Activated T-helper 2 cell treated with anti-CD3 and anti-CD28 coated beads, Interferon-gamma antibody, Interleukin-2, Interleukin-4, amounts not matched to agents 10 μg/mL and 5 μg/mL and 100 μg/mL, durations not matched to agents 14 hours and 24 hours and 36 hours (primary cell): ENCODE measurements at regions not wholly inside any gene's neighbourhood (a gene's known extent, or its start where the extent isn't known, plus 50 kb on each side); places are given as distances from the start of the nearest gene placed in this dataset.

Experiments used
- DNase-seq: peaks from one replicate; pipeline ENCODE4 v3.0.0; 2021; ENCODE audit warnings: low spot score
- H3K27ac Mint-ChIP-seq: one replicate; pipeline ENCODE4 v1.8.0; 2021; ENCODE audit warnings: mixed read lengths
- H3K27me3 Mint-ChIP-seq: one replicate; pipeline ENCODE4 v1.8.0; 2021; ENCODE audit warnings: low read depth, mixed read lengths
- H3K36me3 Mint-ChIP-seq: one replicate; pipeline ENCODE4 v1.8.0; 2021; ENCODE audit warnings: low read depth, mixed read lengths
- H3K4me1 Mint-ChIP-seq: one replicate; pipeline ENCODE4 v1.8.0; 2021; ENCODE audit warnings: low read depth, mixed read lengths
- H3K4me3 Mint-ChIP-seq: one replicate; pipeline ENCODE4 v1.8.0; 2021; ENCODE audit warnings: low read depth, mild to moderate bottlenecking, moderate library complexity, mixed read lengths
- H3K9me3 Mint-ChIP-seq: one replicate; pipeline ENCODE4 v1.8.0; 2021; ENCODE audit warnings: mixed read lengths
- intact Hi-C: fragments of 100-400 bp; cut with micrococcal nuclease; formaldehyde crosslinking; loops from one replicate; pipeline ENCODE4 v1.15.1; 2023

DNA sequence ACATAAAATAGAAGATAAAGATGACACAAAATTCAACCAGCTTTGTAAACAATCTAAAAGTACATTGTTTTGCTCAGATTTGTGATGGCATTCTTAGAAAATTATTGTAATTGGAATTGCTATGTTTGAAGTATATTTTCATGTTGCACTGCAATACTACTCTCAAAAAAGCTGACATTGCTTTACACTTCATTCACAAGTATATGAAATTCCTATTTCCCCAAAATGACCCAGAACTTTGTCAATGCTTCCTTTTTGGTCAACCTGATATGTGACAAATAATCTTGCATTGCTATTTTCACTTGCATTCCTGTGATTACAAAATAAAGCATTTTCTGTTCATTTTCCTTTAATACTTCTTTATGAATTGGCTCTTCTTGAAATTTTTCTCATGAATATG lies 104.1 kb upstream of the BMP5 start:
- H3K27ac Mint-ChIP-seq = no peak overlapping the region
- no peaks in the 10 kb centered on the region for H3K36me3 Mint-ChIP-seq
- H3K9me3 Mint-ChIP-seq = no peaks in the 10 kb centered on the region
- intact Hi-C loops = no loop called here
- no peak for DNase-seq
- no peaks in the 10 kb centered on the region for H3K27me3 Mint-ChIP-seq
- H3K4me1 Mint-ChIP-seq = no peaks in the 10 kb centered on the region
- no peak overlapping the region for H3K4me3 Mint-ChIP-seq

DNA sequence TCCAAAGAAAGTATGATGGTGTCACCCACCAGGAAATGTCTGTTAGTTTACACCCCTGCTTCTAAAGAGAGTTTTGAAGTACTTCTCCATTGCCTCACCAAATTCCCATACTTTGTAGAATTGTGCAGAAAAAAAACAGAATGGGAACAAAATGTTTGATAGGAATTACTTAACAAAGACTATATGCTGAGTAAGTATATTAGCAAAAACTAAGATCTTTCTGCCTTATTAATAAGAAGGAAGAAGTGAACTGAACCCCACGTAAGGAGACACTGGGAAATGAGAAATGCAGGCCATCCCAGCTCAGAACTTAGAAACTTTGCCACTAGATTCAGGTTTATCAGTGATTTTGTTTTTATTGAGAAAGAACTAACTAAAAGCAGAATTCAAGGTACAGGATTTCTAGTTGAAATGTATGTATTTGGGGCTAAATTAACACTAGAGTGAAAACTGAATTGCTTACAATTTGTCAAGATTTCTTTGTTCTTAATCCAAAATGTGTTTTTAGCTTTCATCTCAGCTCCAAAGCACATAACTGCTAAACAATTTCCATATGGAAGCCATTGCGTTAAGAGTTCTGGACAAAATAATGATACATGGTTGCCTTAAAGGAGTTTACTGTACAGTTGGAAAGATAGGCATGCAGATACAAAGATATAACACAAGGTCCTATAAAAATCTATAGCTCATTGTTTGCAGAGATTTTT lies 102.7 kb upstream of the BMP5 start:
- Mint-ChIP-seq H3K36me3 (no peaks in the 10 kb centered on the region), H3K27ac (no peak overlapping the region), H3K27me3 (no peaks in the 10 kb centered on the region), H3K9me3 (no peaks in the 10 kb centered on the region), H3K4me1 (no peaks in the 10 kb centered on the region), H3K4me3 (no peak overlapping the region)
- DNase-seq = no peak
- intact Hi-C loops = no loop called here

DNA sequence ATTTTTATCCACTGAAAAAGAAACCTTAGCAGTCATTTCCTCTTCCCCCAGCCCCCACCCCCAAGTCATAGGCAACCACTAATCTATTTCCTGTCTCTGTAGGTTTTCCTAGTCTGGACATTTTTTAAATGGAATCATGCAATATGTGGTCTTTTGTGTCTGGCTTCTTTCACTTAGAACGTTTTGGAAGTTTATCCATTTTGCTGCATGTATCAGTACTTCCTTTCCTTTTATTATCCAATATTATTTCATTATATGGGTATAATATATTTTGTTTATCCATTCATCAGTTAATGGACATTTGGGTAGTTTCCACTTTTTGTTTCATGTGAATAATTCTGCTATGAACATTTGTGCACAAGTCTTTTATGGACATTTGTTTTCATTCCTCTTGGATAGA lies 99.3 kb upstream of the BMP5 start:
- no peak overlapping the region for H3K27ac Mint-ChIP-seq
- H3K27me3 Mint-ChIP-seq = no peaks in the 10 kb centered on the region
- H3K36me3 Mint-ChIP-seq = no peaks in the 10 kb centered on the region
- no peak for DNase-seq
- H3K9me3 Mint-ChIP-seq = no peaks in the 10 kb centered on the region
- no peak overlapping the region for H3K4me3 Mint-ChIP-seq
- H3K4me1 Mint-ChIP-seq = no peaks in the 10 kb centered on the region
- intact Hi-C loops = no loop called here

DNA sequence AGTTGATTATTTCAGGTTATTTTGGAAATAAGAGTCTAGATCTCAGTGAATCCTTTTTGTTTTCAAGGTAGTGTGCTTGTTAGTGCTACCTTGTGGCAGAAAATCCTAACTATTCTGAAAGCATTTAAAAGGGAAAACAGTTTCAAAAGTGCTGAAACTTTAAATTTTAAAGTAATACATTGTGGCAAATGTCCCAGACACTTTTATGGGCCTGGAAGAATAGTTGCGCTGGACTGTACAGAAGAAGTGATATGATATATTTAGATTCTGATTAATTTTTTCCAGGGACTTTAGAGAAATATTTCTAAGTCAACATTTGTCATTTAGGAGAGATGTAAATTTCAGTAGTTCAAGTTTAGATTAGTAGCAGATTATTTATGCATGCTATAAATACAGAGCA lies 96.7 kb upstream of the BMP5 start:
- no peaks in the 10 kb centered on the region for H3K27me3 Mint-ChIP-seq
- no peak overlapping the region for H3K4me3 Mint-ChIP-seq
- H3K27ac Mint-ChIP-seq = no peak overlapping the region
- no peaks in the 10 kb centered on the region for H3K4me1 Mint-ChIP-seq
- H3K36me3 Mint-ChIP-seq = no peaks in the 10 kb centered on the region
- intact Hi-C loops = no loop called here
- no peaks in the 10 kb centered on the region for H3K9me3 Mint-ChIP-seq
- DNase-seq = no peak

DNA sequence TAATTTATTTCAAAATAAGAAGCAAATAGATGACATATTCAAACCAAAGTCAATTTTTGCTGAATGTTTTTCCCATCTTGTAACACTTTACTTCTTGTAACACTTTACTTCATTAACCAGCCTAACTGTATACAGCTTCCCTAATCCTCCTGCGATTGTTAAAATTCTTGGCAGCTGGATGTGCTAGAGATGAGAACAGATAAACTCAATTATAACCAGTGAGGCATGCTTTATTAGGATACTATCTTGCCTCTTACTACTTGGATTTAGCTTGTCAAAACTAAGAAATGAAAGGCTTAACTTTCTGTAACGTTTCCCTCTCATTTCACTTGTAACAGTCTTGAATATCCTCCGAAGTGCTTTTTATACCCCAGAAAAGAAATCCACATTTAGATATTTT lies 94.1 kb upstream of the BMP5 start:
- intact Hi-C loops = no loop called here
- Mint-ChIP-seq H3K4me1 (no peaks in the 10 kb centered on the region), H3K27me3 (no peaks in the 10 kb centered on the region)

DNA sequence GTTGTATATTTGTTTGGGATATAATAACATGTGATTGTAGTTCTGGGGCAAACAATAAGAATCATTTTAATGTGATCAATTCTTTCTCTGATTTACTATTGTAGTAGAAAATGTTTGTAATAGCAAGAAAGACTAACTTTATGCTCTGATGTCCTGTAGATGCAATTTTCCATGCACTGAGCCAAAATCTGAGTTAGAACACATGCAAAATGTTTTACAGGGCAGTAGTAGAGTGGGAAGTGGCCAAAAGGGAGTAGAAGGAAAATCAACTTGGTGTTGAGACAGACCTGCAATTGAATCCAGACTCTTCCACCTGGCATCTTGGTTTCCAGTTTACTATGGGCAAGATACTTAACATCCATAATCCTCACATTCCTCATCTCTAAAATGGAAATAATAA lies 93.5 kb upstream of the BMP5 start:
- Mint-ChIP-seq H3K4me3 (no peak overlapping the region), H3K27ac (no peak overlapping the region), H3K9me3 (peaks cover 7% of the 10 kb centered on the region), H3K4me1 (no peaks in the 10 kb centered on the region), H3K27me3 (no peaks in the 10 kb centered on the region), H3K36me3 (no peaks in the 10 kb centered on the region)
- no peak for DNase-seq
- intact Hi-C loops = no loop called here

More for the DNA sequence above, 94.1 kb upstream of the BMP5 start:
- H3K36me3 Mint-ChIP-seq = no peaks in the 10 kb centered on the region
- peaks cover 3% of the 10 kb centered on the region for H3K9me3 Mint-ChIP-seq
- no peak for DNase-seq
- H3K4me3 Mint-ChIP-seq = no peak overlapping the region
- H3K27ac Mint-ChIP-seq = no peak overlapping the region

DNA sequence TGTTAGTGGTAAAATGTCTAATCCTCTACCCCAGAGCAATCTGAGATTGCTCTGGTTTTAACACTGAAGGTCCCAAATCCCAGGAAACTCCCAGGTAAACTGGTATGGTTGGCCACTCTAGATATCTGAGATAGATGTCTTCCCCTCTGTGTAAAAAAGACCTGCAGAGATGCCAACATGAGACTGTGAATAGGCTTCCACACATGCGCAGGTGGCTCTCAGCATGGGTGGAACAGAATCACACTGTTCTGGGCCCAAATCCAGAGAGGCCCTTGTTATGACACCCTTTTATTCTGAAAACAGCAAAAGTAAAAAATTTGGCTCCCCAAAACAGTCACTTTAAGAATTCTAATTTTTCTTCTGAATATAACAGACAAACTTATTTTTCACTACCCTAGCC lies 88.7 kb upstream of the BMP5 start:
- H3K27ac Mint-ChIP-seq = no peak overlapping the region
- intact Hi-C loops = no loop called here
- H3K36me3 Mint-ChIP-seq = no peaks in the 10 kb centered on the region
- H3K9me3 Mint-ChIP-seq = peaks cover 7% of the 10 kb centered on the region
- DNase-seq = no peak
- no peaks in the 10 kb centered on the region for H3K27me3 Mint-ChIP-seq
- H3K4me3 Mint-ChIP-seq = no peak overlapping the region
- H3K4me1 Mint-ChIP-seq = no peaks in the 10 kb centered on the region

DNA sequence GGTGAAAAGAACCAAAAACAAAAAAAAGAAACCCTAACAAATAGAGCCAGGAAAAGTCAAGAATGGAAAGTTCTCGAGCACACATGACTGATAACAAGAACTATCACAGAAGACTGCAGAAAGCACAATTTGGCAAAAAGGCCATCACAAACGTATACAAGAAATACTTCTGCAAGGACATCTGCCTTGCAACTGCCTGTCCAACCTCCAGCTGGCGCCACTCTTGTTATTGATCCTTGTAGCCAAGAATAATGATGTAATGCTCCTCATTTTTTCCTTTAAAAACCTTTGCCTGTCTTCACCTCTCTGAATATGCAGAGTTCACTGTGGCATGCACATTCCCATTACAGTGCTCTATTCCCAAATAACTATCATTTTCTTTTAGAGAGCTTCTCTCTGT lies 87.9 kb upstream of the BMP5 start:
- peaks cover 7% of the 10 kb centered on the region for H3K9me3 Mint-ChIP-seq
- H3K4me3 Mint-ChIP-seq = no peak overlapping the region
- DNase-seq = no peak
- H3K36me3 Mint-ChIP-seq = no peaks in the 10 kb centered on the region
- no peaks in the 10 kb centered on the region for H3K27me3 Mint-ChIP-seq
- intact Hi-C loops = no loop called here
- H3K27ac Mint-ChIP-seq = no peak overlapping the region
- no peaks in the 10 kb centered on the region for H3K4me1 Mint-ChIP-seq

DNA sequence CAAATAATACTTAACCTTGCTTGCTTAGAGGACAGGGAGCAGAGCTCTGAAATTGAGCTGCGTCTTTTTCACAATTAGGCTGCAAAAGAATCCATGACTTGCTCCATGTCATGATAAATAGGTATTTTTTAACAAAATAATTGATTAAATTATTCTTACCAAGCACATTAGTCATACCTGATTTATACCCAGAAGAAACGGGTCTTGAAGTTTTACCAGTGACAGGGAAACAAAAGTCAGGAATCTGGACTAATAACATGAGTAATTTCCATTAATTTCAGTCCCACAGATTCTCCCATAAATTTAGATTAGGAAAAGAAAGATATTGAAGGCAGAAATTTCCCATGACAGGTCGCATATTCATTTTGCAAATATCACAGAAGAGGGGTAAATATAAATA lies 85.0 kb upstream of the BMP5 start:
- DNase-seq = no peak
- Mint-ChIP-seq H3K4me1 (no peaks in the 10 kb centered on the region), H3K4me3 (no peak overlapping the region), H3K36me3 (no peaks in the 10 kb centered on the region), H3K9me3 (peaks cover 7% of the 10 kb centered on the region), H3K27me3 (no peaks in the 10 kb centered on the region), H3K27ac (no peak overlapping the region)
- intact Hi-C loops = no loop called here

DNA sequence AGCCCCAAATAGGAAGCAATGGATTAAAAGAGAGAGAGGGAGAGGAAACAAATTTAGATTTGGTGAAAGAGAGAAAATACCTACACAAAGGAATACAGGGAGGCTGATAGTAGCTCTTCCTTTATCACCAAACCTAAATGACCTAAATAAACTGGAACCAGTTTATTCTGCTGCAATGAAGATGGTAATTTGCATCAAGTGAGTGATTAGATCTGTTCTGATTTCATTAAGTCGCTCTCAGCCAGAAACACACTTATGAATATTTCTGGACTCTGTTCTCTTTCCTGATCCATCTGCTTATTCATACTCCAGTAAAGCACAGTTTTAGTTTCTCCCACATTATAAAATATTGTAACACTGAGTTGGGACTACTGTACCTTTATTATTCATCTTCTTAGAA lies 83.4 kb upstream of the BMP5 start:
- Mint-ChIP-seq H3K9me3 (no peaks in the 10 kb centered on the region), H3K27me3 (no peaks in the 10 kb centered on the region), H3K4me1 (no peaks in the 10 kb centered on the region), H3K4me3 (no peak overlapping the region), H3K36me3 (no peaks in the 10 kb centered on the region), H3K27ac (no peak overlapping the region)
- intact Hi-C loops = no loop called here
- no peak for DNase-seq

DNA sequence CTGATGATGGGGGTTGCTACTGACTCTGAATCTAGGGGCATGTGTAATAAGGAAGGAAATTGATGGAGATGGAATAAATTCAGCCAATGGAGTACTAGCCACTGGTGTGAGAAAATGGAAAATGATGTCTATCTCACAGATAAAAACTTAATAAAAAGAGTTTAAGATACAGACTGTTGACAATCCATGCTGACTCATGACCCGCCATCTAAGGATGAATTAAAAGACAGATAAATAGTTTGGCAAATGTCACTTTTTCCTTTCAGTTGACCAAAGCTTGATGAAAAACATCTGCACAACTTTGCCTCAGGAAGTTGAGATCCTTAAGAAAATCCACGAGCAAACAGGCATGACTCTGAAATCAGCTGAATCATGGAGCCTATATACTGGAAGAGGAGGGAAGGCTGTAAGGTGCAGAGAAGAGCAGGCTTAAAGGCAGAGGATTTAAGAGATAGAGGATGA lies 82.6 kb upstream of the BMP5 start:
- no peaks in the 10 kb centered on the region for H3K9me3 Mint-ChIP-seq
- DNase-seq = no peak
- no peaks in the 10 kb centered on the region for H3K36me3 Mint-ChIP-seq
- no peak overlapping the region for H3K4me3 Mint-ChIP-seq
- H3K27me3 Mint-ChIP-seq = no peaks in the 10 kb centered on the region
- no peak overlapping the region for H3K27ac Mint-ChIP-seq
- no peaks in the 10 kb centered on the region for H3K4me1 Mint-ChIP-seq
- intact Hi-C loops = no loop called here

DNA sequence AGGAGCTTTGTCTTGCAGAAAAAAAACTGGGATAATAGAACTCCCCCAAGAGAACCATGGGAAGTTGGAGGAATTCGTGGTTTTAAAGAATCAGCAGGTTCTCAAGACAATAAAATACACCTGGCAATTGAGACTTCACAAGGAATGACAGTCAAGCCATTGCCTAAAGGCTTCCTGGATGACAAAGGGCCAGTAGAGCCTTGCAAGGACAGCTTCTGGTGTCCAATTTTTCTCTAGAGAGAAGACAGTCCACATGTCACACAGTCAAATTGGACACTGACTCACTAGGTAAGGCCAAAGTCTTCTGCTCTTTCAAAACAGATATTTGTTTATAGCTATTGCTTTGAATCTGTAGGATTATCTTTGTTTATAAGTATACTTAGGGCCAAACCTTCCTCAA lies 80.3 kb upstream of the BMP5 start:
- DNase-seq = no peak
- no peak overlapping the region for H3K4me3 Mint-ChIP-seq
- H3K27me3 Mint-ChIP-seq = no peaks in the 10 kb centered on the region
- intact Hi-C loops = no loop called here
- no peak overlapping the region for H3K27ac Mint-ChIP-seq
- no peaks in the 10 kb centered on the region for H3K9me3 Mint-ChIP-seq
- no peaks in the 10 kb centered on the region for H3K4me1 Mint-ChIP-seq
- H3K36me3 Mint-ChIP-seq = no peaks in the 10 kb centered on the region

DNA sequence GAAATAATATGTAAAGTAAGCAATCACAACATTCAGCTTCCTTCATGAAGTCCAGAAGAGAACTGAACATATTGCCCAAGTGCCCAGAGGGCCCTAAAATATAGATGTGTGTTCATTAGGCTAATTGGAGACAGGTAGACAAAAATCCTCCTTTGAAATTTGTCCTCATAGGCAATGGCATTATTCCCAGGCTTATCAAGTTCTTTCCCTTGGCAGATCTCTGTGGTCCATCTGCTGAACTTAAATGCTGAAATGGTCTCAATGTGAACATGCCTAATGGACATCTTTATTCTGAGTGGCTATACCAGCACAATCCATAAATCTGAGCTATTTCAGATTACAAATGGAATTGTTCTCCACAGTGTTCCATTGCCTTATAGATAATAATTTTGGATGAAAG lies 79.0 kb upstream of the BMP5 start:
- Mint-ChIP-seq H3K27ac (no peak overlapping the region), H3K27me3 (no peaks in the 10 kb centered on the region), H3K9me3 (no peaks in the 10 kb centered on the region), H3K4me1 (no peaks in the 10 kb centered on the region), H3K4me3 (no peak overlapping the region), H3K36me3 (no peaks in the 10 kb centered on the region)
- intact Hi-C loops = no loop called here
- DNase-seq = no peak

DNA sequence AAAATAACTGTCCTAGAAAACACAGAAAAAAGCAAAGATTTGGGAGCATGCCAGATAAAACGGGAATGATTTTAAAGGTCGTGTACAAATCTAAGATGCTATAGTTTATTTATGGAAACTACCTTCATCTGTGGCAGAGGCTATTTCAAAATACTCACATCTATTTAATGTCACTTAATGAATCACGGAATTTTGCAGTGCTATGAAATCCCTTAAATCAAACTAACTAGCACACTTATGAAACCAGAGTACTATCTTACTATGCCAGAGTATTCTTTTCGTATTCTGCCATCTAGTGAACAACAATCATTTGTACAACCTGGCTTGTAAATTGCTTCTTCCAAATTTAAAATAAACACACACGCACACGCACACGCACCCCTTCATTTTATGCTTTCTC lies 77.9 kb upstream of the BMP5 start:
- Mint-ChIP-seq H3K4me3 (no peak overlapping the region), H3K36me3 (no peaks in the 10 kb centered on the region), H3K27ac (no peak overlapping the region), H3K27me3 (no peaks in the 10 kb centered on the region), H3K9me3 (no peaks in the 10 kb centered on the region), H3K4me1 (no peaks in the 10 kb centered on the region)
- DNase-seq = no peak
- intact Hi-C loops = no loop called here
